Stimulated activated CD4-positive, alpha-beta T cell treated with anti-CD3 and anti-CD28 coated beads, TNF-alpha, amount 100 ng/mL, for 1 hour (primary cell): ENCODE measurements at regions not wholly inside any gene's neighbourhood (a gene's known extent, or its start where the extent isn't known, plus 50 kb on each side); places are given as distances from the start of the nearest gene placed in this dataset.
A peak's percentile ranks its signal among the peaks of the same experiment; 100 is the strongest.
"Not testable (repeated sequence)": the region's sequence is repeated elsewhere in the genome, so short reads cannot be mapped to it uniquely, and the experiment has no call there.

Experiments
- DNase-seq, 3 donors: peaks; one replicate each; pipeline ENCODE4 v3.0.0-alpha.2; 2020; ENCODE audit warnings: low read depth in 3 of 3, low spot score in 1 of 3

DNA sequence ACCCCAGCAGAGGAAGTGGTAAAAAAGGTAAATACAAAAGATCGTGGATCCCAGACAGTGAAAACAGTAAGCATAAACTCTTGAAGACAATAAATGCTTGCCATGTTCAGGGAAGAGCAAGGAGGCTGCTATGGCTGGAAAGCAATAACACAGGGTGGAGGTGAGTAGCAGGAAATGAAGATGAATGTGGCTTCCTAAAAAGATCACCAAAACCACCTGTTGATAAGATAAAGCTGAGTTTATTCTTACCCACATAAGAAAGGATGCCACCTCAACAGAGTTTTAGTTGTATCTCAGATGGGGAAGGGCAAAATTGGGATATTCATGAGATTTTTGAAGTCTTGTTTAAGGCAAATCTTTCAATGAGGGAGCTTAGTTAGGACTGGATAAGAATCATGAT, 273.3 kb downstream of the MSX2 start:
- no peak for DNase-seq

DNA sequence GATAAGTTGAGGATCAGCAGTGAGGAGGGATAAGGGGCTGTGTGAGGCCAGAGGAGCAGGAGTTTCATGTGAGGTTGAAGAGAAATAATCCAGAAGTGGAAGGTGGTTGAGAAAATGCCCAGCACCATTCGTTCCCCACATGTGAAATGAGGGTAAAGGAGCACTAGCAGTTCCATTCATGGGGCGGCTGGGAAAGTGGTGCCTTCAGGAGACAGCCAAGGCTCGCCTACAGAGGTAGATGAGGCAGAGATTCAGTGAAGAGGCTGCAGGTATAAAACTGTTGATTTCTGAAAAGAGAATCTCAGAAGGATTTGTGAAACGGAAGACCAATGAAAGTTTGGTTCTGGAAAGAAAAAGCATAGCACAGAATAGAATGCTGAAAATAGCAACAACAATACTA, 272.6 kb downstream of the MSX2 start:
- DNase-seq: no peak

GRCh38 chr5:174995827-174996226, 271.4 kb downstream of the MSX2 start:
- no peak for DNase-seq

GRCh38 chr5:174991847-174992246, 267.5 kb downstream of the MSX2 start:
- no peak for DNase-seq

- DNase-seq: no peak
These were observed 266.5 kb downstream of the MSX2 start for GRCh38 chr5:174990909-174991308.

GRCh38 chr5:174987443-174988012, 263.1 kb downstream of the MSX2 start:
- no peak for DNase-seq

- no peak for DNase-seq
These were observed 260.5 kb downstream of the MSX2 start for GRCh38 chr5:174984863-174985262.

DNA sequence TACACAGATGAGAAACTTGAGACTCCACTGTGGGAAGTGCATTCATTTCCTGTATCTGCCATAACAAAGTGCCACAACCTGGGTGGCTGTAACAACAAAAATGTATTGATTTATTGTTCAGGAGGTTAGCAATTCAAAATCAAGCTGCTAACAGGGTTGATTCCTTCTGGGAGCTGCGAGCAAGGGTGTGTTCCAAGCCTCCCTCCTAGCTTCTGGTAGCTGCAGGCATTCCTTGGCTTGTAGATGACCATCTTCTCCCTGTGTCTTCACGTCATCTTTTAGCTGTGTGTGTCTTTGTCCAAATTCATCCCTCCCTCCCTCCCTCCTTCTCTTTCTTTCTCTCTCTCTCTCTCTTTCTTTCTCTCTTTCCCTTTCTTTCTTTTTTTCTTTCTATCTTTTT, 258.1 kb downstream of the MSX2 start:
- DNase-seq: no peak

- no peak for DNase-seq
These were observed 257.0 kb downstream of the MSX2 start for GRCh38 chr5:174981416-174981815.

DNA sequence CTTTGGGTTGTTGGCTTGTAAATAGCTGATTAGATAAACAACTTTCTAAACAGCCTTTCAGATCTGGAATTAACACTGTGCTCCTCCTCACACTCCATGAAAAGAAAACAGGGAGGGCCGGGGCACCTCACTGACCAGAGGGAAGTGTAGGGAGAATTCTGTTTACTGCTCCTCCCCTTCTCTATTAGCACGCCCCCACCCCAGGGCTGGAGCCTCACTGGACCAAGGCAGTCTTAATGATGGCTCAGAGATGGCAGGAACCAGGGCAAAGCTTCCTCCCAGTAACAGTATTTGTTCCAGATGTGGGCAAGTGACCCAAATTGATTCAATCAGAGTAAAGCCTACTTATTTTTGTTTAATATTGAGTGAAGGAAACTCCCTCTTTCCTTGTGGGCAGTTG, 256.6 kb downstream of the MSX2 start:
- DNase-seq: no peak

DNA sequence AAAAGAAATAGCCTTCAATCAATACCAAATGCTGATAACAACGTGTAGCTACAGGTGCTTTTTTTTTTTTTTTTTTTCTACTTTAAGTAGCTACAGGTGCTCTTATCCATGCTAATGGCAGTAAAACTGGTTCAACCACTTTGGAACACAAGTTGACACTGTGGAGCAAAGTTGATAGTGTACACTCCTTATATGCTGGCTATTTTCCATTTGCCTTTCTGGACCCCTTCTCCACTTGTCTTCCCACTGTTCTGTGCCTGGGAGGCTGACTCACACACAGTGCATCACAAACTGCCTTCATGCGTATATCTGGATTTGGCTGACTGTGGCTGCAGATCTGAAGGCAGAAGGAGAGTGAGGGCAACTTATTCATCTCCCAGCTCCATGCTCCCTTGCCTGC, 247.9 kb downstream of the MSX2 start:
- DNase-seq: no peak

DNA sequence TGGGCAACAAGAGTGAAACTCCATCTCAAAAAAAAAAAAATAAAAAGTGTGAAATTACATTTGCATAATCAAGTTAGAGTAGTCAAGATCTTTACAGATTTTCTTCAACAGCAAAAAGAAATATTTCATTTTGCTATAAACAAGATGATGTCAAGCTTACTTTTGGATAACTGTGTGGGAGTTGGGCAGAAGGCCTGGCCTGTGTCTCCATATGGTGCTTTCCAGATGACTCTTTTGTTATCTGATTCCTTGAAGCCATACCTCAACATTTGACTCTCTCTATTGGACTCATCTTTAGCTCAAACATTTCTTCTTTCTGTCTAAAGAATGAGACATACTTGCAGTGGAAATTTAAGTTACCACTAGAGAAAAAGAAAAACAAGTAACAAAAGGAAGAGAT, 246.8 kb downstream of the MSX2 start:
- DNase-seq: no peak

DNA sequence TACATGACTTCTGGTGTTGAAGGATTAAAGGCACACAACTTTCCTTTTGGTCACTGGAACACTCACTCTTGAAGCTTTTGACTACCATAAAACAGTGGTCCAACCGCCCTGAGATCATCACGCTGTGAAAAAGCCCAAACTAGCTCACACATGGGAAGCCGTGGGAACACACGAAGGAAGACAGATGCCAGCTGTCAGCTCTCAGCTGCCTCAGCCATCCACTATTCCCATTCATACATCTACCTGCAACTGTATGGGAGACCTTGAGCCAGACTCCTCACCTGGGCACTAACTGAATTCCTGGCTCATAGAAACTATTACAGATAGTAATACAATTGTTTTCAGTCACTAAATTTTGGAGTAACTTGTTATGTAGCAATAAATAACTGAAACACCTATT, 246.1 kb downstream of the MSX2 start:
- no peak for DNase-seq

DNA sequence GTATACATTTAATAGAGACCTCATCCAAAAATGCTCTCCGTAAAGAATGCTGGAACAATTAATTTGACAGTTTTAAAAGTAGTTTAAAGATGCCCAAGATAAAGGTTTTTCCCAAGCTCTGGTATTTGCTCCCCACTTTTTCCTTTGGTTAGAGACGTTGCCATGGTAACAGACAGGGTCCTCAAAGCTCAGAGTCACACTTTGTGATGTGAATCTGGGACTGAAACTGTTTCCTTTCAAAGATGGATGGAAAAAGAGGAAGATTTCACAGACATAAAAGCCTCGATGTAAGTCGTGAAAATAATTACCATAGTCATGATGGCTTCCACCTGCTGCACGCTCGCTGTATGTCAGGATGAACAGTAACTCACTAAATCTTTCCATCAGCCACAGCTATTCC, 229.5 kb downstream of the MSX2 start:
- no peak for DNase-seq

DNA sequence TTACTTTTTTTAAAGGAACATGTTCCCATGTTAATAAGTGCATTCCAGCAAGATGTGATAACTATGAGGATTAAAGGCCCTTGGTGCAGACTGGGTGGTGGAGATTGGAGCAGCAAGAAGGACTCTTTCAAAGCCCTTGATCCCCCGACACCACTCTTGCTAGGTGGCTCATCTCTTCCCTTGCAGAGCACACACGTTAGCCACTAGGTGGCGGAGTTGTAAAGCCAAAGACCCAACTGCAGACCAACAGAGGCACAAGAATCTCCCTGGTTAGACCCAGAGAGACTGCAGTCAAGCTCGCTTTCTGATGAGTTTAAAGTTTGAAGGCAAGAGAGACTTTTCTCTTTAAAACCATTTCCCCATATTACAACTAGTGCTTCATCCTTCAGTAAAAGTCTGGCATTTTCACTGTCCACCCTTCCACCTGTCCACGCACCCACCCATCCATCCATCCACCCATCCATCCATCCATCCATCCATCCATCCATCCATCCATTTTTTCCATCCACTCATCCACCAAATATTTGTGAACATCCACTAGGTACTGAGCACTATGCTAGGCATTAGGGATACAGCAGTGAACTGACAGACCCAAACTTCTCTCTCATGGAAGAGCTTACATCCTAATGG, 226.9 kb downstream of the MSX2 start:
- DNase-seq: peak in 2 of 3 donors; percentile 18 to 20

DNA sequence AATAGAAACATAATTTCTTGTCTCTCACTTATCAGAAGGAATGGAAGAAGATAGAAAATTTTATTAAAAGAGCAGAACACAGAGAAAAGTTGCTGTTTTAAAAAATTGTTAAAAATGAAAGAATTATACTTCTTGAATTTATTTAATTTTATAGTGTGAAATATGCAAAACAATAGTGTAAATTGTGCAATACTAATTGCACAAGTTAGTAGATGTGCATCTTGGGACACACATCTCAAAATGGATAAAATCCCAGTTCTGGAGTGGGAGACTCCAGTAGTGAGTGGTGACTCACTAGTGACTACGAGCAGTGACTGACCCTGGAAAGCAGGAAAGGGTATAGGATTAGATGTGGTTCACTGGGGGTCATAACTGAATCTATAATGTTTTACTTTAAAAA, 223.2 kb downstream of the MSX2 start:
- DNase-seq: no peak

- no peak for DNase-seq
These were observed 221.5 kb downstream of the MSX2 start for GRCh38 chr5:174945853-174946252.

DNA sequence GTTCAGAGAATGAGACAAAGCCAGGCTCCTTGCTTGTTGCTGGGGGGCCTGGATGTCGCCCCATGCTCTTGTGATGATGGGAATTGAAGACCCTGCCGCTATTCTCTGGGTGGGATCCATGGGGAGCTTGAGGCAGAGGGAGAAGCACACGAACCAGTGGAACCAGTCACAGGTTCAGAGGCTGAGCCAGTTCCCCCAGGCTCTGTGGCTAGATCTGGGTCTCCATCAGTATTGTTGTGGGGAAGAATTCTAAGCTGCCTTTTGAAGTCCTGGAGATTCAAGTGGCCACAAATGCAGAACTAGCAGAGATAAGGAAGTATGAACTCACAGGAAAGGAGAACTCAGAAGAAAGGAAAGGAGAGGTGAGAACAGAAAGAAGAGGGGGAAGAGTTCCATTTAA, 219.4 kb downstream of the MSX2 start:
- DNase-seq: no peak

GRCh38 chr5:174943002-174943401, 218.6 kb downstream of the MSX2 start:
- not testable (repeated sequence) for DNase-seq

DNA sequence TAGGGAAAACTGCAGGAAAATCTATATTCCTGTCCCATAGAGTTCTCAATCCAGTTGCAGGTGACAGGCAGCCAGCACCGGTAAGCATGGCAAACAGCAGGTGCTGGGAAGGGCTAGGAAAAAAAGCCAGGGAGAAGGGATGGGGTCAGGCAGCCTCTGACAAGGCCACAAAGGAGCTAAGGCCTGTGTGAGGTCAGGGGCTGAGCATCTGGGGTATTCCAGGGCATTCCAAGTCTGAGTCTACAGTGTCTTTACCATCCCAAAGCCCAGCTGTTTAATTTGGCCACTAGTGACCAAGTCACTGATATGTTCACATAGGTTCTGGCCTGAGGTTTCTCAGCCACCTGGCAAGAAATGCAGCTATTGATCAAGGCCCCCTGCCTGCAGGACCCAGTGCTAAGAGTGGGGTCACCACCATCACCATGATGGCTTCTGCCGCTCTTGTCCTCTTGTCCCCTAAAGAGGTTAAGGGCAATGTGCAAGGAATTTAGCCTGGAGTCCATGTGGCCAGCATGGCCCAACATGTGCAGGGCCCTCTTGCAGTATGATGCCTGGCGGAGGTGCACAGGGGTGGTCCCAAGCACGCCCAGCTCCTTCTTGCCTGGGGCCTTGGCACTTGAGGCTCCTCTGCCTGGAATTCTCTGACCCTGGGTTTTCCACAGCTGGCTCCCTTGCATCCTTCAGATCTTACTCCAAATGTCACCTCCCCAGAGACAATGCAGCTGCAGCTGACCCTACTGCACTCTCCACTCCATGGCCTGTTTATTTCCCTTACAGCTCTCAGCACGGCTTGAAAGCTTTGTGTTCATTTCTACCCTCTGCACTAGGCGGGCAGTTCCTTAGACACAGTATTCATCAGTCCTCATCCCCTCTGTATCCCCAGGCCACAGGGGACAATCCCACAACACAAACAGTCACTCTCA, 213.1 kb downstream of the MSX2 start:
- DNase-seq: no peak

- DNase-seq: peak in 1 of 3 donors; percentile 10
These were observed 211.6 kb downstream of the MSX2 start for GRCh38 chr5:174935854-174936474.

DNA sequence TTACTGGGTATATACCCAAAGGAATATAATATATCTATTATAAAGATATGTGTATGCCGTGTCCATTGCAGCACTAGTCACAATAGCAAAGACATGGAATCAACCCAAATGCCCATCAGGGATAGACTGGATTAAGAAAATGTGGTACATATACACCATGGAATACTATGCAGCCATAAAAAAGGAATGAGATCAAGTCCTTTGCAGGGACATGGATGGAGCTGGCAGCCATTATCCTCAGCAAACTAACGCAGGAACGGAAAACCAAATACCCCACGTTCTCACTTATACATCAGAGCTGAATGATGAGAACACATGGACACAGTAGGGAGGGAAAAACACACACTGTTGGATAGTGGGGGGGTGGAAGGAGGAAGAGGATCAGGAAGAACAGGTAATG, 206.7 kb downstream of the MSX2 start:
- DNase-seq: not testable (repeated sequence)
